Testis (tissue), 2 donors: ENCODE measurements at regions not wholly inside any gene's neighbourhood (a gene's known extent, or its start where the extent isn't known, plus 50 kb on each side); places are given as distances from the start of the nearest gene placed in this dataset.

Experiments
- CTCF ChIP-seq, 3 experiments: fragments of 450-650 bp in 2 of 3; fragments of 200-600 bp in 1 of 3; sonication (generic) in 1 of 3; IDR thresholded peaks; one replicate each; pipeline ENCODE4 v1.5.1; 2016 to 2019; ENCODE audit warnings: antibody characterized with exemption in 3 of 3, mild to moderate bottlenecking in 2 of 3, moderate library complexity in 1 of 3
- POLR2A ChIP-seq: fragments of 450-650 bp; IDR thresholded peaks from one replicate; pipeline ENCODE4 v1.6.1; 2017; ENCODE audit warnings: antibody characterized with exemption, mild to moderate bottlenecking, moderate library complexity

- no peak for TF ChIP-seq CTCF (IDR thresholded peaks at IDR 0.05)
- no peak for TF ChIP-seq POLR2A
Measured at GRCh38 chr13:102460806-102461205, 59.0 kb upstream of the FGF14 start.
